Testis (tissue), 2 donors: ENCODE measurements at regions not wholly inside any gene's neighbourhood (a gene's known extent, or its start where the extent isn't known, plus 50 kb on each side); places are given as distances from the start of the nearest gene placed in this dataset.

Experiments used
- POLR2A ChIP-seq: fragments of 450-650 bp; IDR thresholded peaks from one replicate; pipeline ENCODE4 v1.6.1; 2017; ENCODE audit warnings: antibody characterized with exemption, mild to moderate bottlenecking, moderate library complexity
- TF ChIP-seq, protein P1 (sequence below), 3 experiments: fragments of 450-650 bp in 2 of 3; fragments of 200-600 bp in 1 of 3; sonication (generic) in 1 of 3; IDR thresholded peaks; one replicate each; pipeline ENCODE4 v1.5.1; 2016 to 2019; ENCODE audit warnings: antibody characterized with exemption in 3 of 3, mild to moderate bottlenecking in 2 of 3, moderate library complexity in 1 of 3

GRCh38 chr15:99443768-99444446 is 121.9 kb upstream of the MEF2A start:
- TF ChIP-seq, protein P1, sequence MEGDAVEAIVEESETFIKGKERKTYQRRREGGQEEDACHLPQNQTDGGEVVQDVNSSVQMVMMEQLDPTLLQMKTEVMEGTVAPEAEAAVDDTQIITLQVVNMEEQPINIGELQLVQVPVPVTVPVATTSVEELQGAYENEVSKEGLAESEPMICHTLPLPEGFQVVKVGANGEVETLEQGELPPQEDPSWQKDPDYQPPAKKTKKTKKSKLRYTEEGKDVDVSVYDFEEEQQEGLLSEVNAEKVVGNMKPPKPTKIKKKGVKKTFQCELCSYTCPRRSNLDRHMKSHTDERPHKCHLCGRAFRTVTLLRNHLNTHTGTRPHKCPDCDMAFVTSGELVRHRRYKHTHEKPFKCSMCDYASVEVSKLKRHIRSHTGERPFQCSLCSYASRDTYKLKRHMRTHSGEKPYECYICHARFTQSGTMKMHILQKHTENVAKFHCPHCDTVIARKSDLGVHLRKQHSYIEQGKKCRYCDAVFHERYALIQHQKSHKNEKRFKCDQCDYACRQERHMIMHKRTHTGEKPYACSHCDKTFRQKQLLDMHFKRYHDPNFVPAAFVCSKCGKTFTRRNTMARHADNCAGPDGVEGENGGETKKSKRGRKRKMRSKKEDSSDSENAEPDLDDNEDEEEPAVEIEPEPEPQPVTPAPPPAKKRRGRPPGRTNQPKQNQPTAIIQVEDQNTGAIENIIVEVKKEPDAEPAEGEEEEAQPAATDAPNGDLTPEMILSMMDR (IDR thresholded peaks at IDR 0.05) = no peak
- TF ChIP-seq POLR2A = no peak
